Keratinocyte (primary cell): ENCODE measurements at regions not wholly inside any gene's neighbourhood (a gene's known extent, or its start where the extent isn't known, plus 50 kb on each side); places are given as distances from the start of the nearest gene placed in this dataset.

Experiments used
- DNase-seq: peaks from one replicate; pipeline ENCODE4 v3.0.0-alpha.2; 2011; ENCODE audit warnings: low read depth, missing footprints, low spot score
- FAIRE-seq: peaks from 2 replicates; lab custom pipeline; 2011; peaks lifted over from hg19 to GRCh38; lab: Jason Lieb, UNC
- H2AFZ ChIP-seq: 2 replicates; pipeline ENCODE4 v1.6.0; 2012; ENCODE audit warnings: low read length, control low read depth, inconsistent platforms; ENCODE audit not compliant: control insufficient read depth
- H3K27ac ChIP-seq: 2 replicates; pipeline ENCODE4 v1.5.1; 2011; ENCODE audit warnings: low read length; ENCODE audit not compliant: control insufficient read depth, insufficient read depth
- H3K27me3 ChIP-seq: 3 replicates; pipeline ENCODE4 v1.6.0; 2011; ENCODE audit warnings: low read length; ENCODE audit not compliant: control insufficient read depth, insufficient read depth; ENCODE audit errors: extremely low read depth
- H3K36me3 ChIP-seq, 2 experiments: 2 replicates in 1 of 2; 3 replicates in 1 of 2; pipeline ENCODE4 v1.5.1; 2011; ENCODE audit warnings: low read length in 2 of 2, mild to moderate bottlenecking in 1 of 2; ENCODE audit not compliant: control insufficient read depth in 2 of 2, insufficient read depth in 2 of 2; ENCODE audit errors: extremely low read depth in 1 of 2
- H3K4me1 ChIP-seq: 3 replicates; pipeline ENCODE4 v1.5.1; 2011; ENCODE audit warnings: low read length; ENCODE audit not compliant: control insufficient read depth, insufficient read depth; ENCODE audit errors: extremely low read depth
- H3K4me2 ChIP-seq: 3 replicates; pipeline ENCODE4 v1.6.0; 2011; ENCODE audit warnings: low read depth, low read length; ENCODE audit not compliant: control insufficient read depth, insufficient read depth; ENCODE audit errors: extremely low read depth
- H3K4me3 ChIP-seq, 3 experiments: fragments of 200-600 bp in 1 of 3; sonication (generic) in 1 of 3; 2 replicates in 2 of 3; 3 replicates in 1 of 3; pipeline ENCODE4 v1.5.1; 2011 to 2016; ENCODE audit warnings: low read length in 3 of 3, mild to moderate bottlenecking in 3 of 3, control low read depth in 2 of 3, inconsistent platforms in 1 of 3, low read depth in 1 of 3, mixed read lengths in 1 of 3, mixed run types in 1 of 3, moderate library complexity in 1 of 3; ENCODE audit not compliant: control insufficient read depth in 2 of 3, insufficient read depth in 2 of 3; ENCODE audit errors: extremely low read depth in 1 of 3
- H3K79me2 ChIP-seq: 2 replicates; pipeline ENCODE4 v1.6.0; 2012; ENCODE audit warnings: low read length; ENCODE audit not compliant: control insufficient read depth, insufficient read depth
- H3K9ac ChIP-seq: 3 replicates; pipeline ENCODE4 v1.6.0; 2011; ENCODE audit warnings: low read length; ENCODE audit not compliant: control insufficient read depth, insufficient read depth; ENCODE audit errors: extremely low read depth
- H3K9me1 ChIP-seq: 3 replicates; pipeline ENCODE4 v1.6.0; 2011; ENCODE audit warnings: low read length; ENCODE audit not compliant: control insufficient read depth, insufficient read depth; ENCODE audit errors: extremely low read depth
- H3K9me3 ChIP-seq: 2 replicates; pipeline ENCODE4 v1.5.1; 2012; ENCODE audit warnings: low read depth, low read length; ENCODE audit not compliant: control insufficient read depth
- H4K20me1 ChIP-seq: 3 replicates; pipeline ENCODE4 v1.6.0; 2011; ENCODE audit warnings: low read length; ENCODE audit not compliant: control insufficient read depth, insufficient read depth; ENCODE audit errors: extremely low read depth
- CTCF ChIP-seq, 3 experiments: IDR thresholded peaks in 1 of 3; conservative IDR thresholded peaks in 1 of 3; optimal IDR thresholded peaks in 1 of 3; 2 replicates in 2 of 3; 3 replicates in 1 of 3; pipeline versions ENCODE3 to v1.5.1; 2011; ENCODE audit warnings: low read length in 3 of 3, mild to moderate bottlenecking in 3 of 3, moderate library complexity in 2 of 3, control low read depth in 1 of 3, inconsistent platforms in 1 of 3; ENCODE audit not compliant: insufficient read depth in 2 of 3; ENCODE audit errors: extremely low read depth in 1 of 3
- EZH2 ChIP-seq: IDR thresholded peaks from one replicate; pipeline ENCODE4 v1.6.1; 2012; ENCODE audit warnings: inconsistent platforms, mild to moderate bottlenecking, low read length, moderate library complexity
- dilution Hi-C: fragments of 300-500 bp; cut with MboI; formaldehyde crosslinking; loops from one replicate; pipeline ENCODE4 v1.7.0; 2020; ENCODE audit warnings: low sequenced_read_pairs; ENCODE audit not compliant: extremely low pct_ligation_motif_present

- no peak for TF ChIP-seq CTCF (optimal IDR thresholded peaks at IDR 0.05 in 1 of 3, IDR thresholded peaks at IDR 0.05 in 1 of 3, conservative IDR thresholded peaks at IDR 0.05 in 1 of 3; ENCODE audit: extremely low read depth in 1 of 3, insufficient read depth in 2 of 3, low read length in 3 of 3)
- TF ChIP-seq EZH2: no peak
- Histone ChIP-seq H3K4me2 (no peak overlapping the region), H2AFZ (no peak overlapping the region)
Measured at GRCh38 chr18:67358947-67359346, 157.6 kb downstream of the DSEL start.

GRCh38 chr18:67354692-67355091 lies 161.8 kb downstream of the DSEL start:
- Histone ChIP-seq H2AFZ (no peak overlapping the region), H4K20me1 (no peaks in the 10 kb centered on the region), H3K9me3 (no peaks in the 10 kb centered on the region), H3K9ac (no peak overlapping the region), H3K36me3 (no peaks in the 10 kb centered on the region), H3K27me3 (no peaks in the 10 kb centered on the region), H3K4me3 (no peak overlapping the region), H3K4me1 (no peaks in the 10 kb centered on the region), H3K79me2 (no peaks in the 10 kb centered on the region), H3K9me1 (no peaks in the 10 kb centered on the region), H3K27ac (no peak overlapping the region), H3K4me2 (no peak overlapping the region)
- dilution Hi-C loops: no loop called here
- TF ChIP-seq EZH2: no peak
- TF ChIP-seq CTCF (optimal IDR thresholded peaks at IDR 0.05 in 1 of 3, IDR thresholded peaks at IDR 0.05 in 1 of 3, conservative IDR thresholded peaks at IDR 0.05 in 1 of 3; ENCODE audit: extremely low read depth in 1 of 3, insufficient read depth in 2 of 3, low read length in 3 of 3): no peak
- DNase-seq: no peak
- no peak for FAIRE-seq

More at GRCh38 chr18:67358947-67359346, 157.6 kb downstream of the DSEL start:
- Histone ChIP-seq H4K20me1 (no peaks in the 10 kb centered on the region), H3K79me2 (no peaks in the 10 kb centered on the region), H3K4me1 (peaks cover 5% of the 10 kb centered on the region), H3K4me3 (no peak overlapping the region), H3K27ac (no peak overlapping the region), H3K9ac (no peak overlapping the region), H3K27me3 (no peaks in the 10 kb centered on the region), H3K36me3 (no peaks in the 10 kb centered on the region), H3K9me1 (no peaks in the 10 kb centered on the region), H3K9me3 (no peaks in the 10 kb centered on the region)
- FAIRE-seq (no peak), DNase-seq (no peak)
- dilution Hi-C loops: no loop called here
